ENCODE measurements at regions not wholly inside any gene's neighbourhood (a gene's known extent, or its start where the extent isn't known, plus 50 kb on each side); places are given as distances from the start of the nearest gene placed in this dataset.

GRCh38 chr9:29332789-29333188 is 1759.5 kb upstream of the C9orf72 start:
- ATAC-seq (ENCODE audit: low FRiP score), result no peak

GRCh38 chr9:29336281-29336680 is 1763.0 kb upstream of the C9orf72 start:
- DNase-seq (ENCODE audit: low spot score) (no peak), ATAC-seq (ENCODE audit: low FRiP score) (no peak)
- TF ChIP-seq CTCF (IDR thresholded peaks at IDR 0.05), result no peak

More at GRCh38 chr9:29332789-29333188, 1759.5 kb upstream of the C9orf72 start:
- no peak for DNase-seq (ENCODE audit: low spot score)
- no peak for TF ChIP-seq CTCF (IDR thresholded peaks at IDR 0.05)

DNA sequence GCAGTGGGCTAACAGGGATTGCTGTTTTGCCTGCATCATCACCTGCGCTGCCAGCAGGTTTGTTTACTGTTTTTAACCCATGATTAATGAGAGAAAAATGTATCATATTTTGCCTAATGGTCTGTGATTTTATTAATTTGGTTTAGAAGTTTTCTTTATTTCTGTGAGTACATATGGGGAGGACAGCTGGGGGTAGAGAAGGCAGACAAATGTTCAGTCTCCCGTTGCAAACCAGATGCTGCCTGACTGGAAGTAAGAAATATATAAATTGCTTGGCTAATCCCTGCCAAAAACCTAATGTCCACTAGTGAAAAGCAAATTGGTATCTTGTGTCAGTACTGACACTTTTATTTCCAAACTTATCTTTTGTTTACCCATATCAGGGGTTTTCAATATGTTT is 1766.1 kb upstream of the C9orf72 start:
- ATAC-seq (ENCODE audit: low FRiP score) (no peak), DNase-seq (ENCODE audit: low spot score) (no peak)
- no peak for TF ChIP-seq CTCF (IDR thresholded peaks at IDR 0.05)

DNA sequence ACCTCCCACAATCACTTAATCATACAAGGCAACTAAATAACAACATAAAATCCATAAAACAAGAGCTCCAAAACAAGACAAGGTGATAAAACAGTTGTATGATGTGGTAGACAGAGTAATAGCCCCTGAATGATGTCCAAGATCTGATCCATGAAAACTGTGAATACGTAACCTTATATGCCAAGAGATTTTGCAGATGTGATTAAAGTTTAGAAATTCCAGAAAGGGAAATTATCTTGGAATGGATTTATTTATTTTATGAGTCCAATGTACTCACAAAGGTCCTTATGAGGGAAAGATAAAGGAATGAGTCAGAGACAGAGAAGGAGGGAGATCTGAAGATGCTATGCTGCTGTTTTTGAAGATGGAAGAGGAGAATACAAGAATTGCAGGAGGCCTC is 1775.7 kb upstream of the C9orf72 start:
- TF ChIP-seq CTCF (IDR thresholded peaks at IDR 0.05), result no peak
- DNase-seq (ENCODE audit: low spot score) (no peak), ATAC-seq (ENCODE audit: low FRiP score) (no peak)

DNA sequence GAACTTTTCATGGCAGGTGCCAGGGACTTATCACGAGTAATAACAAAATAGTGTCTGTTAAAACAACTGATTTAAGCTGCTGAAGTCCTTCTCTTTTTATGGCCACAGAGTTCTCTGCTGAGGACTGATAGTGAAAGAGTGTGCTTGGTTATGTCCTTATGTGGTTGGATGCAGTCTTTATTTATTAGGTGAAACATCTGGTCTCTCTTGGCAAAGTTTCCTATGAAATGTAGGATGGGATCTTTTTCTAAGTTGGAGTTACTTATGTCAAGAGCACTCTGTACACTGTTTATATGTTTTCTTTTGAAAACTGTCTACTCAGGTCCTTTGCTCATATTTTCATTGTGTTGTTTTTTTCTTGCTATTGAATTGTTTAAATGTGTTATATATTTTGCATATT is 1816.1 kb upstream of the C9orf72 start:
- no peak for TF ChIP-seq CTCF (IDR thresholded peaks at IDR 0.05)
- ATAC-seq (ENCODE audit: low FRiP score) (no peak), DNase-seq (ENCODE audit: low spot score) (no peak)

- no peak for TF ChIP-seq CTCF (IDR thresholded peaks at IDR 0.05)
- ATAC-seq (ENCODE audit: low FRiP score) (no peak), DNase-seq (ENCODE audit: low spot score) (no peak)
Measured at GRCh38 chr9:29390859-29391258, 1817.6 kb upstream of the C9orf72 start.

DNA sequence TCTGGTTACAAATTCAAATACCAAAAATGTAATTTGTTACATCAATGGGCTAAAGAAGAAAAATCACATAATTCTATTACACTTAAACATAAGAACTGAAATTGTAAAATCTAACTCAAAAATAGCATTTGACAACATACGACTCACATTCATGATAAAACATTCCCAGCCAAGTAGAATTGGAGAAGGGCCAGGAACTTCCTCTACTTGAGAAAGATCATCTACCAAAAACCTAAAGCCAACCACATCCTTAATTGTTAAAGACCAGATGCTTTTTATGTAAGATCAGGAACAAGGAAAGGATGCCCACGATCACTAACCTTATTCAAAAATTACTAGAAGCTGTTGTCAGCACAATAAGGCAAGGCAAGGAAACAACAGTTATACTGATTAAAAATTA is 1819.8 kb upstream of the C9orf72 start:
- ATAC-seq (ENCODE audit: low FRiP score) (no peak), DNase-seq (ENCODE audit: low spot score) (no peak)
- TF ChIP-seq CTCF (IDR thresholded peaks at IDR 0.05), result no peak
